Mesothelial cell of epicardium (in vitro differentiated cells): ENCODE measurements at regions not wholly inside any gene's neighbourhood (a gene's known extent, or its start where the extent isn't known, plus 50 kb on each side); places are given as distances from the start of the nearest gene placed in this dataset.

Experiments
- DNase-seq, 2 experiments: peaks; one replicate each; pipeline ENCODE4 v3.0.0; 2021; ENCODE audit warnings: low spot score in 2 of 2; ENCODE audit not compliant: unreplicated experiment in 2 of 2
- H3K27ac Mint-ChIP-seq: 2 replicates; pipeline ENCODE4 v1.8.0; 2021; ENCODE audit warnings: mixed read lengths
- H3K27me3 Mint-ChIP-seq: 2 replicates; pipeline ENCODE4 v1.8.0; 2021; ENCODE audit warnings: low read depth, mixed read lengths
- H3K36me3 Mint-ChIP-seq: 2 replicates; pipeline ENCODE4 v1.8.0; 2021; ENCODE audit warnings: mixed read lengths
- H3K4me1 Mint-ChIP-seq: 2 replicates; pipeline ENCODE4 v1.8.0; 2021; ENCODE audit warnings: mixed read lengths
- H3K4me3 Mint-ChIP-seq: 2 replicates; pipeline ENCODE4 v1.8.0; 2021; ENCODE audit warnings: mild to moderate bottlenecking, moderate library complexity, mixed read lengths
- H3K9me3 Mint-ChIP-seq: 2 replicates; pipeline ENCODE4 v1.8.0; 2021; ENCODE audit warnings: mixed read lengths
- CTCF ChIP-seq: fragments of 200-600 bp; sonication (generic); IDR thresholded peaks from one replicate; pipeline ENCODE4 v1.5.0; 2021; ENCODE audit warnings: antibody characterized with exemption; ENCODE audit not compliant: unreplicated experiment

GRCh38 chr13:50588491-50589130 lies 254.9 kb downstream of the DLEU7 start:
- TF ChIP-seq CTCF = no peak
- H3K9me3 Mint-ChIP-seq = no peaks in the 10 kb centered on the region
- no peaks in the 10 kb centered on the region for H3K27me3 Mint-ChIP-seq
- H3K4me3 Mint-ChIP-seq = no peak overlapping the region
- H3K4me1 Mint-ChIP-seq = peaks cover 34% of the 10 kb centered on the region
- no peaks in the 10 kb centered on the region for H3K36me3 Mint-ChIP-seq
- DNase-seq = no peak
- no peak overlapping the region for H3K27ac Mint-ChIP-seq

- TF ChIP-seq CTCF = no peak
- peaks cover 36% of the 10 kb centered on the region for H3K4me1 Mint-ChIP-seq
- DNase-seq = no peak
- H3K27ac Mint-ChIP-seq = no peak overlapping the region
- H3K4me3 Mint-ChIP-seq = no peak overlapping the region
- no peaks in the 10 kb centered on the region for H3K36me3 Mint-ChIP-seq
- no peaks in the 10 kb centered on the region for H3K9me3 Mint-ChIP-seq
- no peaks in the 10 kb centered on the region for H3K27me3 Mint-ChIP-seq
Measured at GRCh38 chr13:50589139-50589538, 254.4 kb downstream of the DLEU7 start.

- TF ChIP-seq CTCF = no peak
- H3K9me3 Mint-ChIP-seq = no peaks in the 10 kb centered on the region
- H3K36me3 Mint-ChIP-seq = no peaks in the 10 kb centered on the region
- no peaks in the 10 kb centered on the region for H3K27me3 Mint-ChIP-seq
- H3K4me3 Mint-ChIP-seq = no peak overlapping the region
- no peak overlapping the region for H3K27ac Mint-ChIP-seq
- H3K4me1 Mint-ChIP-seq = peaks cover 38% of the 10 kb centered on the region
- no peak for DNase-seq
Measured at GRCh38 chr13:50589651-50590054, 253.8 kb downstream of the DLEU7 start.

GRCh38 chr13:50592412-50593155 lies 250.9 kb downstream of the DLEU7 start:
- peaks cover 30% of the 10 kb centered on the region for H3K4me1 Mint-ChIP-seq
- DNase-seq = no peak
- H3K36me3 Mint-ChIP-seq = no peaks in the 10 kb centered on the region

GRCh38 chr13:50593207-50593606 lies 250.3 kb downstream of the DLEU7 start:
- no peak for DNase-seq
- Mint-ChIP-seq H3K9me3 (no peaks in the 10 kb centered on the region), H3K4me3 (no peak overlapping the region), H3K27me3 (peaks cover 4% of the 10 kb centered on the region), H3K36me3 (no peaks in the 10 kb centered on the region), H3K27ac (peak overlapping the region; percentile 24), H3K4me1 (peaks cover 26% of the 10 kb centered on the region)
- TF ChIP-seq CTCF = no peak

More at GRCh38 chr13:50592412-50593155, 250.9 kb downstream of the DLEU7 start:
- Mint-ChIP-seq H3K9me3 (no peaks in the 10 kb centered on the region), H3K27ac (no peak overlapping the region), H3K4me3 (no peak overlapping the region), H3K27me3 (peaks cover 1% of the 10 kb centered on the region)
- TF ChIP-seq CTCF = no peak
